ENCODE measurements at regions not wholly inside any gene's neighbourhood (a gene's known extent, or its start where the extent isn't known, plus 50 kb on each side); places are given as distances from the start of the nearest gene placed in this dataset.

GRCh38 chr1:14366091-14367018 lies 232.1 kb upstream of the KAZN start:
- peak; percentile 15 to 32 (median 25) for TF ChIP-seq CTCF (IDR thresholded peaks at IDR 0.05; ENCODE audit: unreplicated experiment in 3 of 3)
- H3K27me3 Mint-ChIP-seq (ENCODE audit: low read depth), result peaks cover 14% of the 10 kb centered on the region
- H3K9me3 Mint-ChIP-seq, result peaks cover 3% of the 10 kb centered on the region
- H3K36me3 Mint-ChIP-seq (ENCODE audit: low read depth), result no peaks in the 10 kb centered on the region
- H3K4me1 Mint-ChIP-seq, result peaks cover 44% of the 10 kb centered on the region
- peak overlapping the region; percentile 55 to 77 (median 58) for H3K27ac Mint-ChIP-seq
- peak overlapping the region in 2 of 3 experiments; percentile 4 to 46 for H3K4me3 Mint-ChIP-seq

- Mint-ChIP-seq H3K27me3 (ENCODE audit: low read depth) (peaks cover 14% of the 10 kb centered on the region), H3K36me3 (ENCODE audit: low read depth) (no peaks in the 10 kb centered on the region), H3K4me3 (no peak overlapping the region), H3K27ac (no peak overlapping the region), H3K4me1 (peaks cover 51% of the 10 kb centered on the region), H3K9me3 (no peaks in the 10 kb centered on the region)
- no peak for TF ChIP-seq CTCF (IDR thresholded peaks at IDR 0.05; ENCODE audit: unreplicated experiment in 3 of 3)
Measured at GRCh38 chr1:14367451-14367850, 231.0 kb upstream of the KAZN start.

GRCh38 chr1:14369526-14370213 lies 228.8 kb upstream of the KAZN start:
- peaks cover 13% of the 10 kb centered on the region for H3K27me3 Mint-ChIP-seq (ENCODE audit: low read depth)
- peak overlapping the region in 1 of 3 experiments; percentile 15 for H3K4me3 Mint-ChIP-seq
- no peaks in the 10 kb centered on the region for H3K9me3 Mint-ChIP-seq
- H3K4me1 Mint-ChIP-seq, result peaks cover 51% of the 10 kb centered on the region
- no peak for TF ChIP-seq CTCF (IDR thresholded peaks at IDR 0.05; ENCODE audit: unreplicated experiment in 3 of 3)
- H3K27ac Mint-ChIP-seq, result peak overlapping the region in 2 of 3 experiments; percentile 33 to 38
- no peaks in the 10 kb centered on the region for H3K36me3 Mint-ChIP-seq (ENCODE audit: low read depth)

- Mint-ChIP-seq H3K27ac (peak overlapping the region in 1 of 3 experiments; percentile 73), H3K27me3 (ENCODE audit: low read depth) (peaks cover 10% of the 10 kb centered on the region), H3K4me1 (peaks cover 36% of the 10 kb centered on the region), H3K4me3 (no peak overlapping the region), H3K9me3 (no peaks in the 10 kb centered on the region), H3K36me3 (ENCODE audit: low read depth) (no peaks in the 10 kb centered on the region)
- no peak for TF ChIP-seq CTCF (IDR thresholded peaks at IDR 0.05; ENCODE audit: unreplicated experiment in 3 of 3)
Measured at GRCh38 chr1:14371771-14372497, 226.6 kb upstream of the KAZN start.

- no peaks in the 10 kb centered on the region for H3K9me3 Mint-ChIP-seq
- no peak for TF ChIP-seq CTCF (IDR thresholded peaks at IDR 0.05; ENCODE audit: unreplicated experiment in 3 of 3)
- peaks cover 35% of the 10 kb centered on the region for H3K4me1 Mint-ChIP-seq
- no peak overlapping the region for H3K27ac Mint-ChIP-seq
- no peak overlapping the region for H3K4me3 Mint-ChIP-seq
- H3K36me3 Mint-ChIP-seq (ENCODE audit: low read depth), result no peaks in the 10 kb centered on the region
- peaks cover 10% of the 10 kb centered on the region for H3K27me3 Mint-ChIP-seq (ENCODE audit: low read depth)
Measured at GRCh38 chr1:14372526-14372925, 226.0 kb upstream of the KAZN start.
